Parathyroid adenoma (tissue), 2 donors: ENCODE measurements at regions not wholly inside any gene's neighbourhood (a gene's known extent, or its start where the extent isn't known, plus 50 kb on each side); places are given as distances from the start of the nearest gene placed in this dataset.
"Not testable (repeated sequence)": the region's sequence is repeated elsewhere in the genome, so short reads cannot be mapped to it uniquely, and the experiment has no call there.

Experiments
- H2AFZ ChIP-seq: fragments of 300-600 bp; sonication (generic); one replicate; pipeline ENCODE4 v1.7.0; 2017; ENCODE audit warnings: antibody characterized with exemption, mild to moderate bottlenecking
- H3K27ac ChIP-seq: fragments of 300-600 bp; sonication (generic); one replicate; pipeline ENCODE4 v1.7.0; 2017
- H3K27me3 ChIP-seq: fragments of 300-600 bp; sonication (generic); one replicate; pipeline ENCODE4 v1.7.0; 2017; ENCODE audit warnings: low read length; ENCODE audit not compliant: control insufficient read depth, insufficient read depth
- H3K36me3 ChIP-seq: fragments of 300-600 bp; sonication (generic); one replicate; pipeline ENCODE4 v1.7.0; 2017; ENCODE audit warnings: low read length; ENCODE audit not compliant: control insufficient read depth, insufficient read depth
- H3K4me1 ChIP-seq: fragments of 300-600 bp; sonication (generic); one replicate; pipeline ENCODE4 v1.7.0; 2017; ENCODE audit warnings: control low read depth
- H3K4me2 ChIP-seq: fragments of 300-600 bp; sonication (generic); one replicate; pipeline ENCODE4 v1.7.0; 2017; ENCODE audit warnings: low read length
- H3K4me3 ChIP-seq: fragments of 300-600 bp; sonication (generic); one replicate; pipeline ENCODE4 v1.7.0; 2017; ENCODE audit warnings: low read depth, low read length
- H3K79me2 ChIP-seq: fragments of 300-600 bp; sonication (generic); one replicate; pipeline ENCODE4 v1.7.0; 2017; ENCODE audit warnings: control low read depth
- H3K9ac ChIP-seq: fragments of 300-600 bp; sonication (generic); one replicate; pipeline ENCODE4 v1.7.0; 2017; ENCODE audit warnings: mild to moderate bottlenecking
- H3K9me3 ChIP-seq: fragments of 300-600 bp; sonication (generic); one replicate; pipeline ENCODE4 v1.7.0; 2017; ENCODE audit warnings: low read length; ENCODE audit not compliant: control insufficient read depth
- TF ChIP-seq, protein P1 (sequence below): fragments of 300-600 bp; sonication (generic); IDR thresholded peaks from one replicate; pipeline ENCODE4 v1.7.0; 2017; ENCODE audit warnings: antibody characterized with exemption, mild to moderate bottlenecking
- donor health status: primary hyperparathyroidism.

DNA sequence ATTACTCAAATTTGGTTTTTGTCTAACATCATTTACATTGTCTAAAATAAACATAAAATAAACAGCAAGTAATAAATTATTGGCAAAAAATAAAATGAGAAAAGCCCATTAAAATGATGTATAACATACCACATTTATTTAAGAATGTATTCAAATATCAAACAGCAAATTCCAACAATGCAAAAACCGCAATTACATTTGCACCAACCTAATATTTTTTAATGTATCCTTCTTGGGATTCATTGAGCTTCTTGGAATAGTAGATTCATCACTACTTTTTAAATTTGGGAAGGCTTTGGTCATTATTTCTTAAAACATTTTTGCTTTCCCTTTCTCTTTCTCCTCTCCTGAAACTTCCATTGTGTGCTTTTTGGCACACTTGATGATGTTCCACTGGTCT, 400.2 kb downstream of the MAGEE1 start:
- TF ChIP-seq, protein P1, sequence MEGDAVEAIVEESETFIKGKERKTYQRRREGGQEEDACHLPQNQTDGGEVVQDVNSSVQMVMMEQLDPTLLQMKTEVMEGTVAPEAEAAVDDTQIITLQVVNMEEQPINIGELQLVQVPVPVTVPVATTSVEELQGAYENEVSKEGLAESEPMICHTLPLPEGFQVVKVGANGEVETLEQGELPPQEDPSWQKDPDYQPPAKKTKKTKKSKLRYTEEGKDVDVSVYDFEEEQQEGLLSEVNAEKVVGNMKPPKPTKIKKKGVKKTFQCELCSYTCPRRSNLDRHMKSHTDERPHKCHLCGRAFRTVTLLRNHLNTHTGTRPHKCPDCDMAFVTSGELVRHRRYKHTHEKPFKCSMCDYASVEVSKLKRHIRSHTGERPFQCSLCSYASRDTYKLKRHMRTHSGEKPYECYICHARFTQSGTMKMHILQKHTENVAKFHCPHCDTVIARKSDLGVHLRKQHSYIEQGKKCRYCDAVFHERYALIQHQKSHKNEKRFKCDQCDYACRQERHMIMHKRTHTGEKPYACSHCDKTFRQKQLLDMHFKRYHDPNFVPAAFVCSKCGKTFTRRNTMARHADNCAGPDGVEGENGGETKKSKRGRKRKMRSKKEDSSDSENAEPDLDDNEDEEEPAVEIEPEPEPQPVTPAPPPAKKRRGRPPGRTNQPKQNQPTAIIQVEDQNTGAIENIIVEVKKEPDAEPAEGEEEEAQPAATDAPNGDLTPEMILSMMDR: no peak
- Histone ChIP-seq H3K9ac (no peak overlapping the region), H3K4me2 (no peak overlapping the region), H3K27ac (no peak overlapping the region), H2AFZ (no peak overlapping the region), H3K9me3 (no peaks in the 10 kb centered on the region), H3K79me2 (no peaks in the 10 kb centered on the region), H3K36me3 (no peaks in the 10 kb centered on the region), H3K27me3 (no peaks in the 10 kb centered on the region), H3K4me3 (no peak overlapping the region), H3K4me1 (no peaks in the 10 kb centered on the region)

GRCh38 chrX:76840902-76841301, 413.4 kb downstream of the MAGEE1 start:
- H2AFZ ChIP-seq, H3K27ac ChIP-seq, H3K36me3 ChIP-seq, H3K4me2 ChIP-seq, H3K9me3 ChIP-seq, H3K79me2 ChIP-seq, H3K4me1 ChIP-seq, H3K27me3 ChIP-seq, H3K4me3 ChIP-seq, H3K9ac ChIP-seq: not testable (repeated sequence)

DNA sequence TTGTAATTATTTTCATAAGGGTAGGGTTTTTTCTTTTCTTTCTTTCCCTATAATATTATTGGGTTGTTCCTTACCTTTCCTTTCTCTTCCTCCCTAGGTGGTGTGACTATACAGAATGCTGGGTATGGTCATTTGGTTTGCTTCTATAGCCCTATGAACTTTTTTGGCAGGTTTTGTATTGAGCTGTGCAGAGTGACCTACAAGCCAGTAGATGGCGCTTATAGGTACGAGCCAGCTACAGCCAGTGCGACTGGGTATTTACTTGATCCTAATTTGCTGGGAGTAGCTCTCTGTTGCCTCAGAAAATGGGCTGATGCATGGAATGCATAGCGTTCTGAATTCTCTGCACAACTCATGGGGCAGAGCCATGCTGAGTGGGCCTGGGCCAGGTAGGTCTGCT, 423.3 kb downstream of the MAGEE1 start:
- TF ChIP-seq, protein P1: no peak
- Histone ChIP-seq H3K27me3 (no peaks in the 10 kb centered on the region), H2AFZ (no peak overlapping the region), H3K9me3 (no peaks in the 10 kb centered on the region), H3K36me3 (no peaks in the 10 kb centered on the region), H3K4me2 (no peak overlapping the region), H3K4me1 (no peaks in the 10 kb centered on the region), H3K9ac (no peak overlapping the region), H3K4me3 (no peak overlapping the region), H3K79me2 (no peaks in the 10 kb centered on the region), H3K27ac (no peak overlapping the region)

GRCh38 chrX:76862509-76862908, 435.0 kb downstream of the MAGEE1 start:
- Histone ChIP-seq H3K9me3 (no peaks in the 10 kb centered on the region), H3K36me3 (no peaks in the 10 kb centered on the region), H3K4me2 (no peak overlapping the region), H3K4me3 (no peak overlapping the region), H3K27ac (no peak overlapping the region), H2AFZ (no peak overlapping the region), H3K27me3 (no peaks in the 10 kb centered on the region), H3K79me2 (no peaks in the 10 kb centered on the region), H3K4me1 (no peaks in the 10 kb centered on the region), H3K9ac (no peak overlapping the region)
- TF ChIP-seq, protein P1: no peak

- Histone ChIP-seq H2AFZ (no peak overlapping the region), H3K9me3 (no peaks in the 10 kb centered on the region), H3K27me3 (no peaks in the 10 kb centered on the region), H3K79me2 (no peaks in the 10 kb centered on the region), H3K4me1 (no peaks in the 10 kb centered on the region), H3K4me3 (no peak overlapping the region), H3K27ac (no peak overlapping the region), H3K4me2 (no peak overlapping the region), H3K36me3 (no peaks in the 10 kb centered on the region), H3K9ac (no peak overlapping the region)
- TF ChIP-seq, protein P1: no peak
Observed at GRCh38 chrX:76893930-76894329, 466.4 kb downstream of the MAGEE1 start.
